A549 (cell line): ENCODE measurements at regions not wholly inside any gene's neighbourhood (a gene's known extent, or its start where the extent isn't known, plus 50 kb on each side); places are given as distances from the start of the nearest gene placed in this dataset.

Experiments
- ATAC-seq, 2 experiments: fragments of 200-7000 bp in 1 of 2; fragments of >200 bp in 1 of 2; cut with Nextera tagmentation in 1 of 2; cut with Tn5 transposase in 1 of 2; 3 replicates each; pipeline versions ENCODE4 v1.8.0 to v1.9.1; 2018 to 2020; ENCODE audit warnings: mild to moderate bottlenecking in 1 of 2, moderate library complexity in 1 of 2
- CTCF ChIA-PET: fragments of 300-600 bp; sonication (Branson Sonifier 250); formaldehyde crosslinking; extraction: SDS; loops from one replicate; lab custom pipeline; 2021; ENCODE audit warnings: antibody characterized with exemption, inconsistent platforms; lab: Yijun Ruan, JAX
- POLR2A ChIA-PET: fragments of 350-600 bp; formaldehyde crosslinking; extraction: SDS; loops from one replicate; lab custom pipeline; 2021; ENCODE audit warnings: antibody characterized with exemption, inconsistent platforms; lab: Yijun Ruan, JAX
- DNase-seq, 2 experiments: peaks; one replicate each; pipeline versions ENCODE4 v3.0.0 to v3.0.0-alpha.2; 2011 to 2016; ENCODE audit warnings: low read depth in 1 of 2, low spot score in 1 of 2
- FAIRE-seq: peaks from 2 replicates; lab custom pipeline; 2011; peaks lifted over from hg19 to GRCh38; lab: Jason Lieb, UNC
- H3K27ac ChIP-seq, 2 experiments: fragments of >200 bp; sonication (Bioruptor Twin); formaldehyde crosslinking; 3 replicates each; pipeline ENCODE4 v1.5.1; 2016 to 2017
- H3K4me1 ChIP-seq: fragments of >200 bp; sonication (Bioruptor Twin); formaldehyde crosslinking; 3 replicates; pipeline ENCODE4 v1.6.1; 2016
- H3K4me2 ChIP-seq: fragments of >200 bp; sonication (Bioruptor Twin); formaldehyde crosslinking; 3 replicates; pipeline ENCODE4 v1.6.1; 2016
- H3K4me3 ChIP-seq: fragments of >200 bp; sonication (Bioruptor Twin); formaldehyde crosslinking; 3 replicates; pipeline ENCODE4 v1.5.1; 2016
- H3K9me3 ChIP-seq: fragments of >200 bp; sonication (Bioruptor Twin); formaldehyde crosslinking; 3 replicates; pipeline ENCODE4 v1.6.1; 2016
- CBX8 ChIP-seq: fragments of 200-600 bp; sonication (generic); IDR thresholded peaks from 2 replicates; pipeline ENCODE4 v1.6.1; 2016
- CEBPB ChIP-seq, 2 experiments: fragments of >200 bp in 1 of 2; sonication (Bioruptor Twin) in 1 of 2; formaldehyde crosslinking in 1 of 2; IDR thresholded peaks; 2 replicates each; pipeline ENCODE4 v1.6.1; 2012 to 2016
- EHMT2 ChIP-seq: fragments of 200-600 bp; sonication (generic); IDR thresholded peaks from 2 replicates; pipeline ENCODE4 v1.6.1; 2016; ENCODE audit warnings: antibody characterized with exemption, low read depth, mild to moderate bottlenecking, moderate library complexity
- ELK1 ChIP-seq: fragments of 150-350 bp; IDR thresholded peaks from 2 replicates; pipeline ENCODE4 v1.6.1; 2014; ENCODE audit warnings: low read depth, mild to moderate bottlenecking, low read length
- FOSB ChIP-seq: fragments of 250-450 bp; sonication (Bioruptor Pico); IDR thresholded peaks from 2 replicates; pipeline ENCODE4 v1.5.0; 2020; ENCODE audit warnings: mild to moderate bottlenecking, moderate library complexity
- FOSL2 ChIP-seq, 2 experiments: fragments of 450-650 bp in 1 of 2; fragments of >200 bp in 1 of 2; sonication (Bioruptor Twin) in 1 of 2; formaldehyde crosslinking; IDR thresholded peaks; 2 replicates each; pipeline versions ENCODE4 v1.5.0 to v1.6.1; 2016 to 2020; ENCODE audit warnings: mild to moderate bottlenecking in 1 of 2, moderate library complexity in 1 of 2
- FOXS1 ChIP-seq: fragments of 250-450 bp; sonication (Bioruptor Pico); IDR thresholded peaks from 2 replicates; pipeline ENCODE4 v1.5.0; 2020; ENCODE audit warnings: mild to moderate bottlenecking, moderate library complexity
- HES2 ChIP-seq: fragments of >200 bp; sonication (Bioruptor Twin); formaldehyde crosslinking; IDR thresholded peaks from 2 replicates; pipeline ENCODE4 v1.6.1; 2016
- HOXB13 ChIP-seq: fragments of 250-450 bp; sonication (Bioruptor Pico); IDR thresholded peaks from 2 replicates; pipeline ENCODE4 v1.5.0; 2020; ENCODE audit warnings: low read depth, mild to moderate bottlenecking, moderate library complexity
- JUN ChIP-seq, 2 experiments: fragments of >200 bp; sonication (Bioruptor Twin); formaldehyde crosslinking; IDR thresholded peaks; 2 replicates in 1 of 2; 3 replicates in 1 of 2; pipeline ENCODE4 v1.6.1; 2016 to 2017
- JUNB ChIP-seq: fragments of >200 bp; sonication (Bioruptor Twin); formaldehyde crosslinking; IDR thresholded peaks from 2 replicates; pipeline ENCODE4 v1.6.1; 2016
- KDM5A ChIP-seq: fragments of 200-600 bp; sonication (generic); IDR thresholded peaks from 2 replicates; pipeline ENCODE4 v1.6.1; 2016; ENCODE audit warnings: antibody characterized with exemption, mild to moderate bottlenecking
- MAFK ChIP-seq: fragments of 450-650 bp; IDR thresholded peaks from 2 replicates; pipeline ENCODE4 v1.6.1; 2014; ENCODE audit not compliant: partially characterized antibody
- MAZ ChIP-seq: fragments of 150-350 bp; IDR thresholded peaks from 2 replicates; pipeline ENCODE4 v1.6.1; 2014; ENCODE audit warnings: antibody characterized with exemption, low read depth, low read length, borderline replicate concordance
- POLR2A ChIP-seq: IDR thresholded peaks from 2 replicates; pipeline ENCODE4 v1.6.1; 2012; ENCODE audit warnings: mild to moderate bottlenecking, low read length
- REST ChIP-seq: fragments of 200-600 bp; sonication (generic); IDR thresholded peaks from 2 replicates; pipeline ENCODE4 v1.6.1; 2016; ENCODE audit warnings: antibody characterized with exemption, mild to moderate bottlenecking, moderate library complexity
- RNF2 ChIP-seq: fragments of 200-600 bp; sonication (generic); IDR thresholded peaks from 2 replicates; pipeline ENCODE4 v1.6.1; 2016; ENCODE audit warnings: low read depth, mild to moderate bottlenecking, antibody characterized with exemption, moderate library complexity, borderline replicate concordance
- TFCP2L1 ChIP-seq: fragments of 250-450 bp; sonication (Bioruptor Pico); IDR thresholded peaks from 2 replicates; pipeline ENCODE4 v1.5.0; 2021; ENCODE audit warnings: mild to moderate bottlenecking
- ZC3H11A ChIP-seq: fragments of 450-650 bp; IDR thresholded peaks from 2 replicates; pipeline ENCODE4 v1.6.1; 2014; ENCODE audit warnings: antibody characterized with exemption, mild to moderate bottlenecking
- ZFP36 ChIP-seq: fragments of 450-650 bp; IDR thresholded peaks from 2 replicates; pipeline ENCODE4 v1.6.1; 2014; ENCODE audit warnings: borderline replicate concordance; ENCODE audit not compliant: partially characterized antibody
- ZNF302 ChIP-seq: fragments of 250-450 bp; sonication (Bioruptor Pico); IDR thresholded peaks from 2 replicates; pipeline ENCODE4 v1.9.0; 2021; ENCODE audit warnings: inconsistent platforms, mild to moderate bottlenecking, moderate library complexity
- WGBS: methylation state at CpG from one replicate; pipeline ENCODE4 v1.1.6; 2017; ENCODE audit errors: missing lambda C conversion rate; 5-methylcytosine and 5-hydroxymethylcytosine counted together
- TF ChIP-seq, protein P1 (sequence below): fragments of 450-650 bp; IDR thresholded peaks from 2 replicates; pipeline ENCODE4 v1.6.1; 2014; ENCODE audit warnings: antibody characterized with exemption

DNA sequence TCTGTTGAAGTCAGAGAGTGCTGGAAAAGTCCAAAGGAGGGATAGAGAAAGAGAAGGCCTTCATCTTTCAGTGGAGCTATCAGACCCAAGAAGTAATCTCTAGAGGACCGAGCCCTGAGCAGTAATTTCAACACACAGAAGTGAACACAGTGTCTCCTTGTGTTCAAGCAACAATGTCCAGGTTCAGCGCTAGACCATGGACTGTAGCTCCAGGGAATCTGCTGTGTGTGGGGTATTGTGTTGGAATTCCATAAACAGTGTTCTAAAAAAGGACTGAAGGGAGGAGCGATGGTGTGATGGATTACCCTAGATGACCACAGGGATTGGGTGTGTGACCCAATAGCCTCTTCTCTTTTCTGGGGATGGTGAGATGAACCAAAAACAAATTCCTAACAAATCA lies 165.9 kb downstream of the BLID start:
- CTCF ChIA-PET = no interaction called here
- no peak for TF ChIP-seq RNF2
- TF ChIP-seq REST = no peak
- TF ChIP-seq, protein P1, sequence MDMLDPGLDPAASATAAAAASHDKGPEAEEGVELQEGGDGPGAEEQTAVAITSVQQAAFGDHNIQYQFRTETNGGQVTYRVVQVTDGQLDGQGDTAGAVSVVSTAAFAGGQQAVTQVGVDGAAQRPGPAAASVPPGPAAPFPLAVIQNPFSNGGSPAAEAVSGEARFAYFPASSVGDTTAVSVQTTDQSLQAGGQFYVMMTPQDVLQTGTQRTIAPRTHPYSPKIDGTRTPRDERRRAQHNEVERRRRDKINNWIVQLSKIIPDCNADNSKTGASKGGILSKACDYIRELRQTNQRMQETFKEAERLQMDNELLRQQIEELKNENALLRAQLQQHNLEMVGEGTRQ = no peak
- TF ChIP-seq ELK1 = no peak
- TF ChIP-seq CBX8 = no peak
- TF ChIP-seq JUN (IDR thresholded peaks at IDR 0.05) = no peak
- TF ChIP-seq MAFK = no peak
- no peak for TF ChIP-seq ZNF302 (CRISPR knock-in tag)
- no peak for TF ChIP-seq MAZ
- TF ChIP-seq ZFP36 = no peak
- no peak for TF ChIP-seq KDM5A
- TF ChIP-seq EHMT2 = no peak
- no peak for TF ChIP-seq ZC3H11A
- no peaks in the 10 kb centered on the region for H3K4me1 ChIP-seq
- H3K4me3 ChIP-seq = no peak overlapping the region
- POLR2A ChIA-PET = no interaction called here
- DNase-seq = no peak
- no peak for FAIRE-seq
- no peak overlapping the region for H3K27ac ChIP-seq
- H3K4me2 ChIP-seq = no peak overlapping the region
- H3K9me3 ChIP-seq = no peaks in the 10 kb centered on the region
- 44% methylated on average over 3 of the region's 3 CpGs for WGBS
- no peak for ATAC-seq

DNA sequence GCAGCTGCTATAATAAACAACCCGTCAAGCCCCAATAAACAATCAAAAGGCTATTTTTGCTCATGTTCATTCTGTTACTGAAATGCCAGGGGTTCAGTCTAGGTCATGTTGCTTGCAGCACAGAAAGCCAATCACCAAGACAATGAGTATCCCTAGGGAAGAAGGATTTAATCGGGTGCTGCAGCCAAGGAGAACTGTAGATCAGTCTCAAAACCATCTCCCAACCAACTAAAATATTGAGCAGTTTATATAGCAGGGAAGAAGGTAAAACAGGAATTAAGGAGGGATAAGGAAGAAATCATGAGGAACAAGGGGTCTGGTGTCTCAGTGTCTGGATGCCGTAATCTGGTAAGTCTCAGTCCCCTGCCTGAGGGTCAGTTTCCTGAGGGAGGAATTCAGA lies 169.5 kb downstream of the BLID start:
- TF ChIP-seq POLR2A (no peak), FOSL2 (IDR thresholded peaks at IDR 0.05) (no peak), FOSL2 (CRISPR knock-in tag; IDR thresholded peaks at IDR 0.05) (no peak)
- TF ChIP-seq, all 56 proteins: peak for 0
- POLR2A ChIA-PET = no interaction called here
- CTCF ChIA-PET = no interaction called here
- no peak overlapping the region for H3K27ac ChIP-seq
- ATAC-seq = no peak
- H3K4me2 ChIP-seq = no peak overlapping the region
- WGBS = 56% methylated on average over 3 of the region's 3 CpGs
- H3K9me3 ChIP-seq = no peaks in the 10 kb centered on the region
- no peaks in the 10 kb centered on the region for H3K4me1 ChIP-seq
- FAIRE-seq = no peak
- no peak for DNase-seq
- no peak overlapping the region for H3K4me3 ChIP-seq

DNA sequence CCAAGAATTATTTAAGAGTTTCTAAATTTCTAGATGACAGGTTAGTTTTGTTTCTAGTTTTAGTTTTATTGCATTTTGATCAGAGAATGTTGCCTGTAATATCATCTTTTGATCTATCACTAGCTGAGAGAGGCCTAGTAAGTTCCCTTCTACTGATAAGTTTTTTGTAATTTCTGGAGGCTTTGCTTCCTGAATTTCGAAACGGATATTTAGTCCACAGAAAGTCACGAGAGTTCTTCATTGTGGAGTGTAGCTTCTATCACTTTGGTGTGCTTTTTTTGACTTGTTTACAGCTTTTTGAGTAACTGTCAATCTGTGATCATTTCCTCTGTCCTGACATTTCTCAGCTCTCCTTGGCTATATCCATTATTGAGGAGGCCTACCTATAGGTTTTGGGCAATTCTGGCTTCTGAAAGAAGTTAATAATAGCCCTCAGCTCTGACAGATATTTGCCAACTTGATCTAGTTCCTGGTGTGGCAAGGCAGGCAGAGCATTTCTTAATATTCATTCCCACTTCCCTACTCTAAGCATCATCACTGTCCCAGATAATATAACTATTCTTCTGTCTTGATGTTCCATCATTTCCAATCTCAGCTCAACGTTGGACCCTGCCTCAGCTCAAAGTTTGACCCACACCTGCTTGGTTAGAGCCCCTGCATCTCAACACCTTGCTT lies 171.3 kb downstream of the BLID start:
- Histone ChIP-seq H3K27ac (no peak overlapping the region), H3K4me2 (no peak overlapping the region), H3K4me3 (no peak overlapping the region), H3K9me3 (no peaks in the 10 kb centered on the region), H3K4me1 (no peaks in the 10 kb centered on the region)
- ATAC-seq = no peak
- WGBS = 3% methylated on average over 4 of the region's 4 CpGs
- no peak for FAIRE-seq
- ChIA-PET CTCF (no interaction called here), POLR2A (no interaction called here)
- TF ChIP-seq HES2 (no peak), ZC3H11A (no peak), HOXB13 (CRISPR knock-in tag) (no peak), JUNB (no peak), FOSB (no peak), CEBPB (IDR thresholded peaks at IDR 0.05) (no peak), FOXS1 (no peak), TFCP2L1 (no peak), MAZ (no peak)
- no peak for DNase-seq
